HepG2 (cell line): ENCODE measurements at regions not wholly inside any gene's neighbourhood (a gene's known extent, or its start where the extent isn't known, plus 50 kb on each side); places are given as distances from the start of the nearest gene placed in this dataset.

Experiments used
- ATAC-seq: fragments of 200-7000 bp; cut with Tn5 transposase; 3 replicates; pipeline ENCODE4 v1.9.1; 2020; ENCODE audit warnings: mild to moderate bottlenecking, moderate library complexity
- BruUV-seq: library from RNA; stranded (reverse); fragments of 400-500 nt; replicated peaks from 2 replicates; lab custom pipeline; 2021; lab: Mats Ljungman, UMichigan
- CTCF ChIA-PET: fragments of 300-600 bp; formaldehyde crosslinking; extraction: SDS; loops from one replicate; lab custom pipeline; 2021; ENCODE audit warnings: low total read pairs, inconsistent platforms, low intra/inter-chr PET ratio; lab: Yijun Ruan, JAX
- POLR2A ChIA-PET: fragments of 350-600 bp; sonication (Branson Sonifier 250); formaldehyde crosslinking; loops from one replicate; lab custom pipeline; 2020; ENCODE audit warnings: antibody characterized with exemption, inconsistent platforms; lab: Yijun Ruan, JAX
- DNase-seq: peaks from one replicate; pipeline ENCODE4 v3.0.0-alpha.2; 2015; ENCODE audit warnings: low spot score
- FAIRE-seq: peaks from 3 replicates; lab custom pipeline; 2011; peaks lifted over from hg19 to GRCh38; lab: Jason Lieb, UNC
- H2AFZ ChIP-seq: one replicate; pipeline ENCODE4 v1.6.1; 2011; ENCODE audit warnings: low read length, inconsistent platforms
- H3K27ac ChIP-seq: fragments of 300-600 bp; 3 replicates; pipeline ENCODE4 v1.8.0; 2011; ENCODE audit warnings: mixed run types, mild to moderate bottlenecking, mixed read lengths, low read length, inconsistent platforms; ENCODE audit not compliant: insufficient read depth; ENCODE audit errors: extremely low read length
- H3K27me3 ChIP-seq, 2 experiments: fragments of 200-600 bp in 1 of 2; 2 replicates in 1 of 2; 3 replicates in 1 of 2; pipeline versions ENCODE4 v1.6.0 to v1.8.0; 2011; ENCODE audit warnings: low read length in 2 of 2, mild to moderate bottlenecking in 2 of 2, moderate library complexity in 2 of 2, inconsistent platforms in 1 of 2; ENCODE audit not compliant: insufficient read depth in 2 of 2, control insufficient read depth in 1 of 2
- H3K36me3 ChIP-seq, 2 experiments: fragments of 200-600 bp in 1 of 2; replicated peaks in 1 of 2; 2 replicates in 1 of 2; 3 replicates in 1 of 2; pipeline versions ENCODE4 v1.5.1 to v1.8.0; 2011; ENCODE audit warnings: low read length in 2 of 2, inconsistent platforms in 1 of 2; ENCODE audit not compliant: insufficient read depth in 2 of 2, control insufficient read depth in 1 of 2
- H3K4me1 ChIP-seq: 2 replicates; pipeline ENCODE4 v1.5.1; 2012; ENCODE audit warnings: low read length, inconsistent platforms; ENCODE audit not compliant: insufficient read depth
- H3K4me2 ChIP-seq: 2 replicates; pipeline ENCODE4 v1.6.0; 2011; ENCODE audit warnings: low read depth, low read length, inconsistent platforms
- H3K4me3 ChIP-seq, 3 experiments: fragments of 200-600 bp in 1 of 3; sonication (generic), shearing (Covaris generic) in 1 of 3; replicated peaks in 1 of 3; 2 replicates each; pipeline ENCODE4 v1.5.1; 2011 to 2016; ENCODE audit warnings: low read length in 3 of 3, inconsistent platforms in 2 of 3, low read depth in 2 of 3, mild to moderate bottlenecking in 2 of 3, control low read depth in 1 of 3, mixed read lengths in 1 of 3; ENCODE audit not compliant: insufficient read depth in 1 of 3
- H3K79me2 ChIP-seq: one replicate; pipeline ENCODE4 v1.6.1; 2011; ENCODE audit warnings: low read length, inconsistent platforms; ENCODE audit not compliant: insufficient read depth
- H3K9ac ChIP-seq: 2 replicates; pipeline ENCODE4 v1.6.0; 2011; ENCODE audit warnings: mild to moderate bottlenecking, low read depth, low read length, inconsistent platforms; ENCODE audit not compliant: insufficient read depth
- H3K9me3 ChIP-seq: 2 replicates; pipeline ENCODE4 v1.5.1; 2012; ENCODE audit warnings: mild to moderate bottlenecking, low read length
- H4K20me1 ChIP-seq: 2 replicates; pipeline ENCODE4 v1.6.0; 2011; ENCODE audit warnings: inconsistent platforms, mild to moderate bottlenecking, low read length, moderate library complexity; ENCODE audit not compliant: insufficient read depth
- AHR ChIP-seq: IDR thresholded peaks from 2 replicates; pipeline ENCODE4 v1.6.1; 2018; ENCODE audit warnings: missing genetic modification reagents, missing compliant biosample characterization
- MLLT10 ChIP-seq: sonication (generic); formaldehyde crosslinking; IDR thresholded peaks from 2 replicates; pipeline ENCODE4 v1.4.0; 2020; ENCODE audit warnings: missing genetic modification reagents
- NR3C1 ChIP-seq: sonication (generic); formaldehyde crosslinking; IDR thresholded peaks from 2 replicates; pipeline ENCODE4 v1.4.0; 2020; ENCODE audit warnings: missing genetic modification reagents
- PAF1 ChIP-seq: IDR thresholded peaks from 2 replicates; pipeline ENCODE4 v1.6.1; 2016; ENCODE audit warnings: missing genetic modification reagents, missing compliant biosample characterization
- POLR2AphosphoS5 ChIP-seq: IDR thresholded peaks from 2 replicates; pipeline ENCODE4 v1.6.1; 2012; ENCODE audit warnings: low read depth, low read length
- PRMT3 ChIP-seq: sonication (generic); formaldehyde crosslinking; IDR thresholded peaks from 2 replicates; pipeline ENCODE4 v1.8.1; 2022; ENCODE audit warnings: low read depth, mild to moderate bottlenecking, moderate library complexity, missing genetic modification reagents, borderline replicate concordance
- STAT5B ChIP-seq: sonication (generic); formaldehyde crosslinking; IDR thresholded peaks from 2 replicates; pipeline ENCODE4 v1.4.0; 2020; ENCODE audit warnings: missing genetic modification reagents
- TCF7L2 ChIP-seq: IDR thresholded peaks from 2 replicates; pipeline ENCODE4 v1.6.1; 2011; ENCODE audit warnings: mild to moderate bottlenecking, low read depth, low read length, moderate library complexity
- TSC22D2 ChIP-seq: sonication (generic); formaldehyde crosslinking; IDR thresholded peaks from 2 replicates; pipeline ENCODE4 v1.5.1; 2020; ENCODE audit warnings: missing genetic modification reagents, mild to moderate bottlenecking, borderline replicate concordance
- ZKSCAN8 ChIP-seq: IDR thresholded peaks from 2 replicates; pipeline ENCODE4 v1.6.1; 2016; ENCODE audit warnings: borderline replicate concordance, missing genetic modification reagents, missing compliant biosample characterization
- ZNF772 ChIP-seq: sonication (generic); formaldehyde crosslinking; IDR thresholded peaks from 2 replicates; pipeline ENCODE4 v1.5.0; 2020; ENCODE audit warnings: mild to moderate bottlenecking, missing genetic modification reagents
- ZNF841 ChIP-seq: sonication (generic); formaldehyde crosslinking; IDR thresholded peaks from 2 replicates; pipeline ENCODE4 v1.8.1; 2023; ENCODE audit warnings: missing genetic modification reagents, borderline replicate concordance
- ZSCAN29 ChIP-seq: sonication (generic); formaldehyde crosslinking; conservative IDR thresholded peaks from 2 replicates; pipeline ENCODE4 v1.4.0; 2020; ENCODE audit warnings: mild to moderate bottlenecking, missing genetic modification reagents
- WGBS: methylation state at CpG from one replicate; pipeline ENCODE4 v1.1.6; 2017; ENCODE audit warnings: low lambda C conversion rate; 5-methylcytosine and 5-hydroxymethylcytosine counted together
- in situ Hi-C: cut with HindIII; loops from 2 replicates; pipeline ENCODE4 v1.10.0; 2017; ENCODE audit warnings: low pct_unique_long_range_greater_than_20kb; ENCODE audit not compliant: extremely low pct_ligation_motif_present
- intact Hi-C: fragments of 100-400 bp; cut with micrococcal nuclease; formaldehyde crosslinking; loops from one replicate; pipeline ENCODE4 v1.10.0; 2022; ENCODE audit not compliant: unreplicated experiment
- TF ChIP-seq, protein P1 (sequence below), 2 experiments: sonication (generic) in 1 of 2; formaldehyde crosslinking in 1 of 2; IDR thresholded peaks; 2 replicates each; pipeline versions ENCODE4 v1.4.0 to v1.6.1; 2018 to 2020; ENCODE audit warnings: missing genetic modification reagents in 2 of 2, borderline replicate concordance in 1 of 2, low read depth in 1 of 2, mild to moderate bottlenecking in 1 of 2, missing biosample characterization in 1 of 2

DNA sequence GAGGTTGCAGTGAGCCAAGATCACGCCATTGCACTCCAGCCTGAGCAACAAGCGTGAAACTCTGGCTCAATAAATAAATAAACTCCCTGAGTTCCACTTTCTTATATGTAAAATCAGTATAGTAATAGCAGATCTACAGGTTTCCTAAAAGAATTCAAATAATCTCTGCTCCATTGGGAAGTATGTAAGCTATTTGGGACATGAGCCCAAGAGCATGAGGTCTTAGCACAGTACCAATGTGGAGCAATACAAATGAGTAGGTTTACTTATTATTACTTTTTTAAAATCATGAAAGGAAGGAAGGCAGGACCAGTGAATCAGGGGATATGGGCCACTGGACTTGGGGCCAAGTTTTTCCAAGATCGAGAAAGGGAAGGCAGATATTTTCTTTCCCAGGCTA is 216.9 kb upstream of the DIO2 start:
- no peak overlapping the region for H3K27ac ChIP-seq
- no peak overlapping the region for H2AFZ ChIP-seq
- H3K4me3 ChIP-seq: no peak overlapping the region
- ChIA-PET CTCF (no interaction called here), POLR2A (no interaction called here)
- no peaks in the 10 kb centered on the region for H3K36me3 ChIP-seq
- no peak overlapping the region for H3K4me2 ChIP-seq
- DNase-seq: no peak
- no peak for ATAC-seq
- no peaks in the 10 kb centered on the region for H3K79me2 ChIP-seq
- BruUV-seq: no TSS peak
- H4K20me1 ChIP-seq: no peaks in the 10 kb centered on the region
- TF ChIP-seq NR3C1 (no peak), MLLT10 (no peak), ZSCAN29 (CRISPR knock-in tag) (no peak), PAF1 (CRISPR knock-in tag) (no peak), ZNF841 (CRISPR knock-in tag) (no peak), PRMT3 (CRISPR knock-in tag) (no peak), ZKSCAN8 (CRISPR knock-in tag) (no peak), TCF7L2 (no peak)
- no peaks in the 10 kb centered on the region for H3K9me3 ChIP-seq
- no peak overlapping the region for H3K9ac ChIP-seq
- no peaks in the 10 kb centered on the region for H3K27me3 ChIP-seq
- no peaks in the 10 kb centered on the region for H3K4me1 ChIP-seq
- intact Hi-C loops (no loop called here), in situ Hi-C loops (no loop called here)
- WGBS: 9% methylated on average over 3 of the region's 3 CpGs
- FAIRE-seq: no peak

DNA sequence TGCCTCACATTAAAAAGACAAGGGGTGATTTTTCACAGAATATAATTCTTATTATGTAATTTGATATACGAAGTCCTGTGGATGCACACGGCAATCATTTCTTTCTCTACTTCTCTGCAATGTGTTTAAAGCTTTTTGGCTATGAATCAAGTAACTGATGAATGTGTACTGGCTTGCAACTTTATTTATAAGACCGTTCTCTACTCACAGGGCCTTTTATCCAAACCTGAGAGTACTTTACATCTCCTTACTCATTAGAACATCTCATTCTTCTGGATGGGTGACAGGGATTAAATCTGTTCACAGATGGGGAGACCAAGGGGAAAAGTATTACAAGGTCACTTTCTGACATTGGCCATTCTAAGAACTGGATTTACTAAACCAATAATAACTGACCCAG is 215.8 kb upstream of the DIO2 start:
- CTCF ChIA-PET: no interaction called here
- BruUV-seq: no TSS peak
- no peak for FAIRE-seq
- whole genome bisulfite sequencing: 37% methylated on average over 3 of the region's 3 CpGs
- no peaks in the 10 kb centered on the region for H4K20me1 ChIP-seq
- in situ Hi-C loops (no loop called here), intact Hi-C loops (no loop called here)
- H3K4me3 ChIP-seq: no peak overlapping the region
- H3K36me3 ChIP-seq: no peaks in the 10 kb centered on the region
- no peak overlapping the region for H2AFZ ChIP-seq
- ATAC-seq: no peak
- no peaks in the 10 kb centered on the region for H3K9me3 ChIP-seq
- DNase-seq: no peak
- H3K27me3 ChIP-seq: no peaks in the 10 kb centered on the region
- H3K27ac ChIP-seq: no peak overlapping the region
- H3K4me1 ChIP-seq: no peaks in the 10 kb centered on the region
- POLR2A ChIA-PET: no interaction called here
- H3K79me2 ChIP-seq: no peaks in the 10 kb centered on the region
- no peak overlapping the region for H3K4me2 ChIP-seq
- H3K9ac ChIP-seq: no peak overlapping the region
- no peak for TF ChIP-seq POLR2AphosphoS5
- TF ChIP-seq NR3C1: no peak
- TF ChIP-seq STAT5B: no peak
- TF ChIP-seq, protein P1, sequence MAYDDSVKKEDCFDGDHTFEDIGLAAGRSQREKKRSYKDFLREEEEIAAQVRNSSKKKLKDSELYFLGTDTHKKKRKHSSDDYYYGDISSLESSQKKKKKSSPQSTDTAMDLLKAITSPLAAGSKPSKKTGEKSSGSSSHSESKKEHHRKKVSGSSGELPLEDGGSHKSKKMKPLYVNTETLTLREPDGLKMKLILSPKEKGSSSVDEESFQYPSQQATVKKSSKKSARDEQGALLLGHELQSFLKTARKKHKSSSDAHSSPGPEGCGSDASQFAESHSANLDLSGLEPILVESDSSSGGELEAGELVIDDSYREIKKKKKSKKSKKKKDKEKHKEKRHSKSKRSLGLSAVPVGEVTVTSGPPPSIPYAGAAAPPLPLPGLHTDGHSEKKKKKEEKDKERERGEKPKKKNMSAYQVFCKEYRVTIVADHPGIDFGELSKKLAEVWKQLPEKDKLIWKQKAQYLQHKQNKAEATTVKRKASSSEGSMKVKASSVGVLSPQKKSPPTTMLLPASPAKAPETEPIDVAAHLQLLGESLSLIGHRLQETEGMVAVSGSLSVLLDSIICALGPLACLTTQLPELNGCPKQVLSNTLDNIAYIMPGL (CRISPR knock-in tag; IDR thresholded peaks at IDR 0.05; ENCODE audit: borderline replicate concordance in 1 of 2, low read depth in 1 of 2): no peak
- no peak for TF ChIP-seq TSC22D2 (CRISPR knock-in tag)
- no peak for TF ChIP-seq AHR (CRISPR knock-in tag)
- TF ChIP-seq ZNF772 (CRISPR knock-in tag): no peak
